Brain microvascular endothelial cell (primary cell): ENCODE measurements at regions not wholly inside any gene's neighbourhood (a gene's known extent, or its start where the extent isn't known, plus 50 kb on each side); places are given as distances from the start of the nearest gene placed in this dataset.

Source experiments
- DNase-seq: peaks from one replicate; pipeline ENCODE4 v3.0.0-alpha.2; 2020
- H3K27ac ChIP-seq: fragments of 250-450 bp; sonication (Bioruptor Pico); 2 replicates; pipeline ENCODE4 v1.5.1; 2020; ENCODE audit warnings: mild to moderate bottlenecking, moderate library complexity
- H3K27me3 ChIP-seq: fragments of 250-450 bp; sonication (Bioruptor Pico); replicated peaks from 2 replicates; pipeline ENCODE4 v1.5.1; 2020; ENCODE audit warnings: mild to moderate bottlenecking
- H3K36me3 ChIP-seq: fragments of 250-450 bp; sonication (Bioruptor Pico); replicated peaks from 2 replicates; pipeline ENCODE4 v1.5.1; 2020; ENCODE audit warnings: mild to moderate bottlenecking
- H3K4me3 ChIP-seq: 2 replicates; pipeline ENCODE4 v1.5.1; 2011; ENCODE audit warnings: low read depth, mild to moderate bottlenecking, control low read depth, low read length, moderate library complexity
- CTCF ChIP-seq: IDR thresholded peaks from 2 replicates; pipeline ENCODE4 v1.5.1; 2011; ENCODE audit warnings: low read depth, mild to moderate bottlenecking, moderate library complexity, low read length, control low read depth, inconsistent platforms; ENCODE audit errors: missing control alignments
- in situ Hi-C: cut with HindIII; loops from 2 replicates; pipeline ENCODE4 v1.10.0; 2017; ENCODE audit warnings: low sequenced_read_pairs, low pct_ligation_motif_present

GRCh38 chr11:130544266-130544665, 95.8 kb downstream of the ADAMTS15 start:
- Histone ChIP-seq H3K36me3 (no peaks in the 10 kb centered on the region), H3K4me3 (no peak overlapping the region), H3K27ac (no peak overlapping the region), H3K27me3 (no peaks in the 10 kb centered on the region)
- in situ Hi-C loops = no loop called here
- DNase-seq = no peak
- no peak for TF ChIP-seq CTCF

- TF ChIP-seq CTCF = no peak
- H3K36me3 ChIP-seq = no peaks in the 10 kb centered on the region
- H3K4me3 ChIP-seq = no peak overlapping the region
- no peak for DNase-seq
- H3K27ac ChIP-seq = no peak overlapping the region
- in situ Hi-C loops = no loop called here
- no peaks in the 10 kb centered on the region for H3K27me3 ChIP-seq
Measured at GRCh38 chr11:130545449-130546072, 97.1 kb downstream of the ADAMTS15 start.

GRCh38 chr11:130546438-130546837, 98.0 kb downstream of the ADAMTS15 start:
- H3K4me3 ChIP-seq = no peak overlapping the region
- no peaks in the 10 kb centered on the region for H3K36me3 ChIP-seq
- in situ Hi-C loops = no loop called here
- H3K27ac ChIP-seq = no peak overlapping the region
- H3K27me3 ChIP-seq = no peaks in the 10 kb centered on the region
- TF ChIP-seq CTCF = no peak
- DNase-seq = no peak

- in situ Hi-C loops = no loop called here
- no peak overlapping the region for H3K4me3 ChIP-seq
- DNase-seq = no peak
- no peak overlapping the region for H3K27ac ChIP-seq
- H3K27me3 ChIP-seq = no peaks in the 10 kb centered on the region
- H3K36me3 ChIP-seq = no peaks in the 10 kb centered on the region
- TF ChIP-seq CTCF = no peak
Measured at GRCh38 chr11:130546901-130547694, 98.7 kb downstream of the ADAMTS15 start.

- Histone ChIP-seq H3K27ac (no peak overlapping the region), H3K4me3 (no peak overlapping the region), H3K36me3 (no peaks in the 10 kb centered on the region), H3K27me3 (no peaks in the 10 kb centered on the region)
- no peak for TF ChIP-seq CTCF
- in situ Hi-C loops = no loop called here
- no peak for DNase-seq
Measured at GRCh38 chr11:130547761-130548490, 99.5 kb downstream of the ADAMTS15 start.
